A549 (cell line): ENCODE measurements at regions not wholly inside any gene's neighbourhood (a gene's known extent, or its start where the extent isn't known, plus 50 kb on each side); places are given as distances from the start of the nearest gene placed in this dataset.

Source experiments
- EP300 ChIP-seq, 2 experiments: fragments of >200 bp; sonication (Bioruptor Twin); formaldehyde crosslinking; IDR thresholded peaks; 2 replicates in 1 of 2; 3 replicates in 1 of 2; pipeline ENCODE4 v1.6.1; 2016 to 2017
- PHF8 ChIP-seq: fragments of 200-600 bp; sonication (generic); IDR thresholded peaks from 2 replicates; pipeline ENCODE4 v1.6.1; 2016; ENCODE audit warnings: low read depth, mild to moderate bottlenecking, antibody characterized with exemption, moderate library complexity, borderline replicate concordance
- POLR2A ChIP-seq: IDR thresholded peaks from 2 replicates; pipeline ENCODE4 v1.6.1; 2012; ENCODE audit warnings: mild to moderate bottlenecking, low read length
- SREBF2 ChIP-seq: fragments of 450-650 bp; IDR thresholded peaks from 2 replicates; pipeline ENCODE4 v1.6.1; 2014; ENCODE audit warnings: mild to moderate bottlenecking, moderate library complexity
- TP53 ChIP-seq: fragments of 250-450 bp; sonication (Bioruptor Pico); IDR thresholded peaks from 2 replicates; pipeline ENCODE4 v1.5.0; 2021; ENCODE audit warnings: mild to moderate bottlenecking, moderate library complexity
- USF2 ChIP-seq: fragments of 450-650 bp; IDR thresholded peaks from 2 replicates; pipeline ENCODE4 v1.6.1; 2014; ENCODE audit warnings: antibody characterized with exemption
- ZC3H11A ChIP-seq: fragments of 450-650 bp; IDR thresholded peaks from 2 replicates; pipeline ENCODE4 v1.6.1; 2014; ENCODE audit warnings: antibody characterized with exemption, mild to moderate bottlenecking
- TF ChIP-seq, protein P1 (sequence below): fragments of >200 bp; sonication (Bioruptor Twin); formaldehyde crosslinking; IDR thresholded peaks from 3 replicates; pipeline ENCODE4 v1.5.1; 2016

- no peak for TF ChIP-seq SREBF2
- no peak for TF ChIP-seq TP53 (CRISPR knock-in tag)
- TF ChIP-seq ZC3H11A, result no peak
- no peak for TF ChIP-seq PHF8
- TF ChIP-seq, protein P1, sequence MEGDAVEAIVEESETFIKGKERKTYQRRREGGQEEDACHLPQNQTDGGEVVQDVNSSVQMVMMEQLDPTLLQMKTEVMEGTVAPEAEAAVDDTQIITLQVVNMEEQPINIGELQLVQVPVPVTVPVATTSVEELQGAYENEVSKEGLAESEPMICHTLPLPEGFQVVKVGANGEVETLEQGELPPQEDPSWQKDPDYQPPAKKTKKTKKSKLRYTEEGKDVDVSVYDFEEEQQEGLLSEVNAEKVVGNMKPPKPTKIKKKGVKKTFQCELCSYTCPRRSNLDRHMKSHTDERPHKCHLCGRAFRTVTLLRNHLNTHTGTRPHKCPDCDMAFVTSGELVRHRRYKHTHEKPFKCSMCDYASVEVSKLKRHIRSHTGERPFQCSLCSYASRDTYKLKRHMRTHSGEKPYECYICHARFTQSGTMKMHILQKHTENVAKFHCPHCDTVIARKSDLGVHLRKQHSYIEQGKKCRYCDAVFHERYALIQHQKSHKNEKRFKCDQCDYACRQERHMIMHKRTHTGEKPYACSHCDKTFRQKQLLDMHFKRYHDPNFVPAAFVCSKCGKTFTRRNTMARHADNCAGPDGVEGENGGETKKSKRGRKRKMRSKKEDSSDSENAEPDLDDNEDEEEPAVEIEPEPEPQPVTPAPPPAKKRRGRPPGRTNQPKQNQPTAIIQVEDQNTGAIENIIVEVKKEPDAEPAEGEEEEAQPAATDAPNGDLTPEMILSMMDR, result no peak
- no peak for TF ChIP-seq USF2
- no peak for TF ChIP-seq EP300 (IDR thresholded peaks at IDR 0.05)
- no peak for TF ChIP-seq POLR2A
Observed at GRCh38 chr13:73733706-73734105, 400.5 kb downstream of the KLF12 start.
